HepG2 (cell line): ENCODE measurements at regions not wholly inside any gene's neighbourhood (a gene's known extent, or its start where the extent isn't known, plus 50 kb on each side); places are given as distances from the start of the nearest gene placed in this dataset.
A peak's percentile ranks its signal among the peaks of the same experiment; 100 is the strongest.

ENCODE experiments used
- ATAC-seq: fragments of 200-7000 bp; cut with Tn5 transposase; 3 replicates; pipeline ENCODE4 v1.9.1; 2020; ENCODE audit warnings: mild to moderate bottlenecking, moderate library complexity
- BruUV-seq: library from RNA; stranded (reverse); fragments of 400-500 nt; replicated peaks from 2 replicates; lab custom pipeline; 2021; lab: Mats Ljungman, UMichigan
- CTCF ChIA-PET: fragments of 300-600 bp; formaldehyde crosslinking; extraction: SDS; loops from one replicate; lab custom pipeline; 2021; ENCODE audit warnings: low total read pairs, inconsistent platforms, low intra/inter-chr PET ratio; lab: Yijun Ruan, JAX
- POLR2A ChIA-PET: fragments of 350-600 bp; sonication (Branson Sonifier 250); formaldehyde crosslinking; loops from one replicate; lab custom pipeline; 2020; ENCODE audit warnings: antibody characterized with exemption, inconsistent platforms; lab: Yijun Ruan, JAX
- DNase-seq: peaks from one replicate; pipeline ENCODE4 v3.0.0-alpha.2; 2015; ENCODE audit warnings: low spot score
- FAIRE-seq: peaks from 3 replicates; lab custom pipeline; 2011; peaks lifted over from hg19 to GRCh38; lab: Jason Lieb, UNC
- H2AFZ ChIP-seq: one replicate; pipeline ENCODE4 v1.6.1; 2011; ENCODE audit warnings: low read length, inconsistent platforms
- H3K27ac ChIP-seq: fragments of 300-600 bp; 3 replicates; pipeline ENCODE4 v1.8.0; 2011; ENCODE audit warnings: mixed run types, mild to moderate bottlenecking, mixed read lengths, low read length, inconsistent platforms; ENCODE audit not compliant: insufficient read depth; ENCODE audit errors: extremely low read length
- H3K27me3 ChIP-seq, 2 experiments: fragments of 200-600 bp in 1 of 2; 2 replicates in 1 of 2; 3 replicates in 1 of 2; pipeline versions ENCODE4 v1.6.0 to v1.8.0; 2011; ENCODE audit warnings: low read length in 2 of 2, mild to moderate bottlenecking in 2 of 2, moderate library complexity in 2 of 2, inconsistent platforms in 1 of 2; ENCODE audit not compliant: insufficient read depth in 2 of 2, control insufficient read depth in 1 of 2
- H3K36me3 ChIP-seq, 2 experiments: fragments of 200-600 bp in 1 of 2; replicated peaks in 1 of 2; 2 replicates in 1 of 2; 3 replicates in 1 of 2; pipeline versions ENCODE4 v1.5.1 to v1.8.0; 2011; ENCODE audit warnings: low read length in 2 of 2, inconsistent platforms in 1 of 2; ENCODE audit not compliant: insufficient read depth in 2 of 2, control insufficient read depth in 1 of 2
- H3K4me1 ChIP-seq: 2 replicates; pipeline ENCODE4 v1.5.1; 2012; ENCODE audit warnings: low read length, inconsistent platforms; ENCODE audit not compliant: insufficient read depth
- H3K4me2 ChIP-seq: 2 replicates; pipeline ENCODE4 v1.6.0; 2011; ENCODE audit warnings: low read depth, low read length, inconsistent platforms
- H3K4me3 ChIP-seq, 3 experiments: fragments of 200-600 bp in 1 of 3; sonication (generic), shearing (Covaris generic) in 1 of 3; replicated peaks in 1 of 3; 2 replicates each; pipeline ENCODE4 v1.5.1; 2011 to 2016; ENCODE audit warnings: low read length in 3 of 3, inconsistent platforms in 2 of 3, low read depth in 2 of 3, mild to moderate bottlenecking in 2 of 3, control low read depth in 1 of 3, mixed read lengths in 1 of 3; ENCODE audit not compliant: insufficient read depth in 1 of 3
- H3K79me2 ChIP-seq: one replicate; pipeline ENCODE4 v1.6.1; 2011; ENCODE audit warnings: low read length, inconsistent platforms; ENCODE audit not compliant: insufficient read depth
- H3K9ac ChIP-seq: 2 replicates; pipeline ENCODE4 v1.6.0; 2011; ENCODE audit warnings: mild to moderate bottlenecking, low read depth, low read length, inconsistent platforms; ENCODE audit not compliant: insufficient read depth
- H3K9me3 ChIP-seq: 2 replicates; pipeline ENCODE4 v1.5.1; 2012; ENCODE audit warnings: mild to moderate bottlenecking, low read length
- H4K20me1 ChIP-seq: 2 replicates; pipeline ENCODE4 v1.6.0; 2011; ENCODE audit warnings: inconsistent platforms, mild to moderate bottlenecking, low read length, moderate library complexity; ENCODE audit not compliant: insufficient read depth
- ARNTL ChIP-seq: sonication (generic); formaldehyde crosslinking; IDR thresholded peaks from 2 replicates; pipeline ENCODE4 v1.4.0; 2020; ENCODE audit warnings: mild to moderate bottlenecking, missing genetic modification reagents
- CEBPB ChIP-seq: IDR thresholded peaks from 2 replicates; pipeline ENCODE4 v1.6.1; 2011; ENCODE audit warnings: low read depth, low read length, improper control_type of control experiment, borderline replicate concordance
- ERF ChIP-seq: IDR thresholded peaks from 2 replicates; pipeline ENCODE4 v1.6.1; 2018; ENCODE audit warnings: missing biosample characterization, missing genetic modification reagents
- MAFF ChIP-seq: IDR thresholded peaks from 2 replicates; pipeline ENCODE4 v1.6.1; 2011; ENCODE audit warnings: low read depth, low read length, improper control_type of control experiment
- NFKBIZ ChIP-seq: IDR thresholded peaks from 2 replicates; pipeline ENCODE4 v1.6.1; 2018; ENCODE audit warnings: missing genetic modification reagents, missing compliant biosample characterization
- POLR2A ChIP-seq, 2 experiments: IDR thresholded peaks; 2 replicates each; pipeline ENCODE4 v1.6.1; 2011; ENCODE audit warnings: low read depth in 2 of 2, low read length in 2 of 2, mild to moderate bottlenecking in 1 of 2, moderate library complexity in 1 of 2; ENCODE audit not compliant: insufficient read depth in 1 of 2
- RFX5 ChIP-seq: IDR thresholded peaks from 2 replicates; pipeline ENCODE4 v1.6.1; 2011; ENCODE audit warnings: low read depth, low read length, improper control_type of control experiment
- SMC3 ChIP-seq: IDR thresholded peaks from 2 replicates; pipeline ENCODE4 v1.6.1; 2011; ENCODE audit warnings: low read length, improper control_type of control experiment
- ZFP36L1 ChIP-seq: sonication (generic); formaldehyde crosslinking; IDR thresholded peaks from 2 replicates; pipeline ENCODE4 v1.8.0; 2022; ENCODE audit warnings: mild to moderate bottlenecking, missing genetic modification reagents, moderate library complexity
- WGBS: methylation state at CpG from one replicate; pipeline ENCODE4 v1.1.6; 2017; ENCODE audit warnings: low lambda C conversion rate; 5-methylcytosine and 5-hydroxymethylcytosine counted together
- in situ Hi-C: cut with HindIII; loops from 2 replicates; pipeline ENCODE4 v1.10.0; 2017; ENCODE audit warnings: low pct_unique_long_range_greater_than_20kb; ENCODE audit not compliant: extremely low pct_ligation_motif_present
- intact Hi-C: fragments of 100-400 bp; cut with micrococcal nuclease; formaldehyde crosslinking; loops from one replicate; pipeline ENCODE4 v1.10.0; 2022; ENCODE audit not compliant: unreplicated experiment
- TF ChIP-seq, protein P1 (sequence below): fragments of 450-650 bp; IDR thresholded peaks from 2 replicates; pipeline ENCODE4 v1.6.1; 2016

DNA sequence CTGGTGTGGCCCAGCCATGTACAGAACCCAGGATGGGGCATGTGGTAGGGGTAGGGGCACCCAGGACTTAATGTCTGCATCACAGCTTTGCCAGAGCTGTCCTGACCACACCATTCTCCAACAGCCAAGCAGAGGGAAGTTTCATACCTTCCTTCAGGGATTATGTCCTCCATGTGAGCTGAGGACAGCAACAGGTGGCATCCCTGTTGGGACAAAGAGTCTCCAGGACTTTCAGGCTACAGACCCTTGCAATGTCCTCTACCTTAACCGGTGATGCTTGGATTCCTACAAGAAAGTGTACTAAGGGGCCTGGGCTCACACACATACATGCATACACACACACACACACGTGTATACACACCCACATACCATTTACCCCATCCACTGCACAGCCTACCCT is 227.0 kb upstream of the SIX2 start:
- 51% methylated on average over 2 of the region's 2 CpGs for WGBS
- H3K79me2 ChIP-seq = no peaks in the 10 kb centered on the region
- no peaks in the 10 kb centered on the region for H4K20me1 ChIP-seq
- no peak overlapping the region for H3K9ac ChIP-seq
- no peak overlapping the region for H3K27ac ChIP-seq
- no peak for DNase-seq
- no peak overlapping the region for H3K4me2 ChIP-seq
- ATAC-seq = no peak
- H3K4me3 ChIP-seq = no peak overlapping the region
- POLR2A ChIA-PET = no interaction called here
- TF ChIP-seq ERF (CRISPR knock-in tag) = no peak
- TF ChIP-seq POLR2A (IDR thresholded peaks at IDR 0.05; ENCODE audit: insufficient read depth in 1 of 2, low read depth in 2 of 2, low read length in 2 of 2) = no peak
- TF ChIP-seq, protein P1, sequence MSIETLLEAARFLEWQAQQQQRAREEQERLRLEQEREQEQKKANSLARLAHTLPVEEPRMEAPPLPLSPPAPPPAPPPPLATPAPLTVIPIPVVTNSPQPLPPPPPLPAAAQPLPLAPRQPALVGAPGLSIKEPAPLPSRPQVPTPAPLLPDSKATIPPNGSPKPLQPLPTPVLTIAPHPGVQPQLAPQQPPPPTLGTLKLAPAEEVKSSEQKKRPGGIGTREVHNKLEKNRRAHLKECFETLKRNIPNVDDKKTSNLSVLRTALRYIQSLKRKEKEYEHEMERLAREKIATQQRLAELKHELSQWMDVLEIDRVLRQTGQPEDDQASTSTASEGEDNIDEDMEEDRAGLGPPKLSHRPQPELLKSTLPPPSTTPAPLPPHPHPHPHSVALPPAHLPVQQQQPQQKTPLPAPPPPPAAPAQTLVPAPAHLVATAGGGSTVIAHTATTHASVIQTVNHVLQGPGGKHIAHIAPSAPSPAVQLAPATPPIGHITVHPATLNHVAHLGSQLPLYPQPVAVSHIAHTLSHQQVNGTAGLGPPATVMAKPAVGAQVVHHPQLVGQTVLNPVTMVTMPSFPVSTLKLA = 0 out of 2 replicates have a peak, but pooled peaks have one; percentile 13
- TF ChIP-seq MAFF = no peak
- TF ChIP-seq SMC3 = no peak
- no peak for TF ChIP-seq ARNTL (CRISPR knock-in tag)
- TF ChIP-seq, all 625 proteins: peak for 1
- in situ Hi-C loops = no loop called here
- no TSS peak for BruUV-seq
- H3K4me1 ChIP-seq = peaks cover 18% of the 10 kb centered on the region
- no peaks in the 10 kb centered on the region for H3K9me3 ChIP-seq
- no peak for FAIRE-seq
- no peak overlapping the region for H2AFZ ChIP-seq
- intact Hi-C loops = no loop called here
- CTCF ChIA-PET = no interaction called here
- H3K27me3 ChIP-seq = no peaks in the 10 kb centered on the region; a peak in 2 of 5 replicates
- no peaks in the 10 kb centered on the region for H3K36me3 ChIP-seq

DNA sequence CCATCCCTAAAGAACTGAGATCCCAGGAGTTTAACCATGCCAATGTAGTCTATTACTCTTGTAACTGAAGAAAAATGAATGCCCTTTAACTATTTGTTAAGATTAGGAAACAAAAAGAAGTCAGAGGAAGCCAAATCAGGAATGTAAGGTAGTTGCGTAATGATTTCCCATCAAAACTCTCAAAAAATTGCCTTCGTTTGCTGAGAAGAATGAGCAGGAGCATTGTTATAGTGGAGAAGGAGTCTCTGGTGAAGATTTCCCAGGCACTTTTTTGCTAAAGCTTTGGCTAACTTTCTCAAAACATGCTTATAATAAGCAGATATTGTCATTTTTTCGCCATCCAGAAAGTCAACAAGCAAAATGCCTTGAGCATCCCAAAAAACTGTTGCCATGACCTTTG is 224.0 kb upstream of the SIX2 start:
- Histone ChIP-seq H4K20me1 (no peaks in the 10 kb centered on the region), H3K27me3 (no peaks in the 10 kb centered on the region; a peak in 2 of 5 replicates), H3K9ac (no peak overlapping the region), H3K4me1 (peaks cover 10% of the 10 kb centered on the region), H3K27ac (no peak overlapping the region), H3K4me3 (no peak overlapping the region), H3K36me3 (no peaks in the 10 kb centered on the region), H2AFZ (no peak overlapping the region), H3K79me2 (no peaks in the 10 kb centered on the region), H3K9me3 (no peaks in the 10 kb centered on the region), H3K4me2 (no peak overlapping the region)
- DNase-seq (no peak), FAIRE-seq (no peak), ATAC-seq (no peak)
- peak; percentile 74 for TF ChIP-seq CEBPB
- no peak for TF ChIP-seq ZFP36L1 (CRISPR knock-in tag)
- TF ChIP-seq NFKBIZ = no peak
- no peak for TF ChIP-seq RFX5
- in situ Hi-C loops (no loop called here), intact Hi-C loops (no loop called here)
- POLR2A ChIA-PET = no interaction called here
- BruUV-seq = no TSS peak
- 57% methylated on average over 3 of the region's 3 CpGs for WGBS
- CTCF ChIA-PET = no interaction called here
